H1 (cell line): ENCODE measurements at regions not wholly inside any gene's neighbourhood (a gene's known extent, or its start where the extent isn't known, plus 50 kb on each side); places are given as distances from the start of the nearest gene placed in this dataset.

Source experiments
- CTCF ChIA-PET: fragments of 300-600 bp; sonication (Branson Sonifier 250); formaldehyde crosslinking; loops from one replicate; lab custom pipeline; 2021; ENCODE audit not compliant: partially characterized antibody; lab: Charles Lee
- POLR2A ChIA-PET: fragments of 300-600 bp; sonication (Branson Sonifier 250); formaldehyde crosslinking; loops from one replicate; lab custom pipeline; 2021; ENCODE audit warnings: inconsistent platforms; ENCODE audit not compliant: partially characterized antibody; lab: Charles Lee
- DNase-seq, 2 experiments: peaks; one replicate each; pipeline versions ENCODE4 v3.0.0 to v3.0.0-alpha.2; 2010 to 2022; ENCODE audit warnings: low spot score in 2 of 2, low read depth in 1 of 2, mixed read lengths in 1 of 2
- FAIRE-seq: peaks from 2 replicates; lab custom pipeline; 2011; peaks lifted over from hg19 to GRCh38; lab: Jason Lieb, UNC
- H2AFZ ChIP-seq: 2 replicates; pipeline ENCODE4 v1.8.1; 2012; ENCODE audit warnings: low read length, inconsistent platforms
- H2AK5ac ChIP-seq: 2 replicates; pipeline ENCODE4 v1.6.1; 2013; ENCODE audit warnings: low read depth, low read length
- H2BK120ac ChIP-seq: replicated peaks from 2 replicates; pipeline ENCODE3; 2013; ENCODE audit warnings: low read depth, low read length, inconsistent platforms
- H2BK12ac ChIP-seq: 2 replicates; pipeline ENCODE4 v1.6.1; 2013; ENCODE audit warnings: low read depth, low read length
- H2BK15ac ChIP-seq: 2 replicates; pipeline ENCODE4 v1.6.1; 2013; ENCODE audit warnings: low read length
- H2BK20ac ChIP-seq: 2 replicates; pipeline ENCODE4 v1.6.1; 2013; ENCODE audit warnings: low read length
- H2BK5ac ChIP-seq: 2 replicates; pipeline ENCODE4 v1.6.1; 2013; ENCODE audit warnings: low read depth, low read length
- H3K14ac ChIP-seq: 2 replicates; pipeline ENCODE4 v1.6.1; 2013; ENCODE audit warnings: inconsistent platforms; ENCODE audit not compliant: insufficient read length
- H3K18ac ChIP-seq: 2 replicates; pipeline ENCODE4 v1.6.1; 2013; ENCODE audit warnings: low read length; ENCODE audit errors: extremely low read depth
- H3K23ac ChIP-seq: 2 replicates; pipeline ENCODE4 v1.6.1; 2013; ENCODE audit warnings: inconsistent platforms; ENCODE audit not compliant: insufficient read length
- H3K23me2 ChIP-seq: 2 replicates; pipeline ENCODE4 v1.6.1; 2013; ENCODE audit warnings: low read depth, low read length
- H3K27ac ChIP-seq: 2 replicates; pipeline ENCODE4 v1.6.1; 2011; ENCODE audit warnings: low read depth, low read length, inconsistent platforms
- H3K27me3 ChIP-seq, 4 experiments: replicated peaks in 1 of 4; 1 replicate in 1 of 4; 2 replicates in 3 of 4; pipeline versions ENCODE4 v1.6.1 to v1.8.1; 2011 to 2013; ENCODE audit warnings: low read length in 3 of 4, mild to moderate bottlenecking in 3 of 4, inconsistent platforms in 2 of 4, mixed read lengths in 2 of 4, moderate library complexity in 1 of 4; ENCODE audit not compliant: control insufficient read depth in 3 of 4, insufficient read depth in 3 of 4; ENCODE audit errors: extremely low read depth in 1 of 4
- H3K36me3 ChIP-seq, 4 experiments: 2 replicates each; pipeline versions ENCODE4 v1.6.1 to v1.8.1; 2011 to 2013; ENCODE audit warnings: mild to moderate bottlenecking in 4 of 4, low read length in 3 of 4, moderate library complexity in 2 of 4, control low read depth in 1 of 4, inconsistent platforms in 1 of 4; ENCODE audit not compliant: insufficient read depth in 4 of 4, control insufficient read depth in 2 of 4
- H3K4ac ChIP-seq: replicated peaks from 2 replicates; pipeline ENCODE3; 2013; ENCODE audit warnings: low read length, low read depth, mixed read lengths, inconsistent platforms; ENCODE audit not compliant: insufficient read length
- H3K4me1 ChIP-seq, 4 experiments: replicated peaks in 1 of 4; 1 replicate in 1 of 4; 2 replicates in 3 of 4; pipeline versions ENCODE4 v1.6.1 to v1.8.1; 2011 to 2013; ENCODE audit warnings: low read length in 3 of 4, inconsistent platforms in 2 of 4, mixed read lengths in 1 of 4; ENCODE audit not compliant: insufficient read depth in 4 of 4, control insufficient read depth in 3 of 4
- H3K4me2 ChIP-seq, 2 experiments: 2 replicates each; pipeline versions ENCODE4 v1.6.1 to v1.8.1; 2011 to 2013; ENCODE audit warnings: low read depth in 2 of 2, low read length in 2 of 2, control low read depth in 1 of 2, inconsistent platforms in 1 of 2, mild to moderate bottlenecking in 1 of 2; ENCODE audit not compliant: insufficient read depth in 1 of 2
- H3K4me3 ChIP-seq, 4 experiments: fragments of 200-600, 300-600 bp in 1 of 4; sonication (generic), shearing (Covaris generic), sonication (Bioruptor Twin) in 1 of 4; 2 replicates each; pipeline versions ENCODE4 v1.5.1 to v1.8.1; 2011 to 2016; ENCODE audit warnings: low read length in 4 of 4, low read depth in 3 of 4, control low read depth in 2 of 4, inconsistent platforms in 2 of 4, mild to moderate bottlenecking in 2 of 4, mixed read lengths in 1 of 4, moderate library complexity in 1 of 4; ENCODE audit not compliant: insufficient read depth in 2 of 4; ENCODE audit errors: extremely low read depth in 1 of 4
- H3K56ac ChIP-seq: replicated peaks from 2 replicates; pipeline ENCODE3; 2013; ENCODE audit warnings: low read depth, mild to moderate bottlenecking, mixed read lengths, low read length, inconsistent platforms; ENCODE audit not compliant: insufficient read length
- H3K79me1 ChIP-seq: 2 replicates; pipeline ENCODE4 v1.6.1; 2013; ENCODE audit warnings: low read depth, low read length, control low read depth
- H3K79me2 ChIP-seq, 2 experiments: 2 replicates each; pipeline versions ENCODE4 v1.6.1 to v1.8.1; 2012 to 2013; ENCODE audit warnings: low read length in 2 of 2, mild to moderate bottlenecking in 2 of 2, inconsistent platforms in 1 of 2; ENCODE audit not compliant: insufficient read depth in 2 of 2, control insufficient read depth in 1 of 2
- H3K9ac ChIP-seq, 4 experiments: replicated peaks in 1 of 4; 1 replicate in 1 of 4; 2 replicates in 3 of 4; pipeline versions ENCODE4 v1.6.1 to v1.8.1; 2011 to 2013; ENCODE audit warnings: low read depth in 3 of 4, low read length in 3 of 4, control low read depth in 2 of 4, mild to moderate bottlenecking in 2 of 4, moderate library complexity in 2 of 4, inconsistent platforms in 1 of 4; ENCODE audit errors: extremely low read depth in 1 of 4
- H3K9me3 ChIP-seq, 2 experiments: 2 replicates each; pipeline versions ENCODE4 v1.6.1 to v1.8.1; 2012 to 2013; ENCODE audit warnings: mild to moderate bottlenecking in 2 of 2, moderate library complexity in 2 of 2, control low read depth in 1 of 2, inconsistent platforms in 1 of 2, low read depth in 1 of 2, low read length in 1 of 2, mixed read lengths in 1 of 2; ENCODE audit not compliant: insufficient read depth in 2 of 2
- H4K20me1 ChIP-seq, 2 experiments: replicated peaks in 1 of 2; 2 replicates each; pipeline versions ENCODE3 to v1.8.1; 2011 to 2013; ENCODE audit warnings: inconsistent platforms in 2 of 2, low read length in 2 of 2, mild to moderate bottlenecking in 1 of 2; ENCODE audit not compliant: insufficient read depth in 2 of 2, control insufficient read depth in 1 of 2
- H4K5ac ChIP-seq: 2 replicates; pipeline ENCODE4 v1.6.1; 2013; ENCODE audit warnings: low read length, low read depth, mixed read lengths, inconsistent platforms; ENCODE audit not compliant: insufficient read length
- H4K8ac ChIP-seq: 2 replicates; pipeline ENCODE4 v1.8.0; 2013; ENCODE audit warnings: mild to moderate bottlenecking, moderate library complexity, low read length, inconsistent platforms; ENCODE audit not compliant: insufficient read depth; ENCODE audit errors: extremely low read depth
- H4K91ac ChIP-seq: replicated peaks from 2 replicates; pipeline ENCODE3; 2013; ENCODE audit warnings: low read length, mixed read lengths, inconsistent platforms; ENCODE audit not compliant: insufficient read length
- BRCA1 ChIP-seq: IDR thresholded peaks from 2 replicates; pipeline ENCODE4 v1.6.1; 2012; ENCODE audit warnings: low read depth, low read length, improper control_type of control experiment
- CBX5 ChIP-seq: fragments of 300-800, 300-1000 bp; sonication (generic); IDR thresholded peaks from 2 replicates; pipeline ENCODE4 v1.7.1; 2016; ENCODE audit warnings: antibody characterized with exemption, low read length, low read depth
- EP300 ChIP-seq, 2 experiments: IDR thresholded peaks; 1 replicate in 1 of 2; 2 replicates in 1 of 2; pipeline ENCODE4 v1.6.1; 2011 to 2012; ENCODE audit warnings: low read depth in 2 of 2, low read length in 2 of 2, mild to moderate bottlenecking in 2 of 2, borderline replicate concordance in 1 of 2, inconsistent platforms in 1 of 2, moderate library complexity in 1 of 2
- EZH2 ChIP-seq: fragments of 200-600 bp; sonication (generic); IDR thresholded peaks from 2 replicates; pipeline ENCODE4 v1.7.1; 2012; ENCODE audit warnings: low read depth, mild to moderate bottlenecking, moderate library complexity, low read length, inconsistent platforms; ENCODE audit not compliant: severe bottlenecking
- GABPA ChIP-seq: IDR thresholded peaks from 2 replicates; pipeline ENCODE4 v1.6.1; 2011; ENCODE audit warnings: mild to moderate bottlenecking, low read length, moderate library complexity, borderline replicate concordance; ENCODE audit not compliant: insufficient read depth
- JUN ChIP-seq: IDR thresholded peaks from 2 replicates; pipeline ENCODE4 v1.6.1; 2011; ENCODE audit warnings: low read depth, mild to moderate bottlenecking, improper control_type of control experiment, low read length
- RAD21 ChIP-seq, 2 experiments: IDR thresholded peaks in 1 of 2; conservative IDR thresholded peaks in 1 of 2; 2 replicates each; pipeline ENCODE4 v1.6.1; 2011; ENCODE audit warnings: low read depth in 2 of 2, low read length in 2 of 2, improper control_type of control experiment in 1 of 2, inconsistent platforms in 1 of 2, mild to moderate bottlenecking in 1 of 2, moderate library complexity in 1 of 2
- TBP ChIP-seq: IDR thresholded peaks from 2 replicates; pipeline ENCODE4 v1.6.1; 2011; ENCODE audit warnings: low read depth, low read length, improper control_type of control experiment
- TEAD4 ChIP-seq: IDR thresholded peaks from 2 replicates; pipeline ENCODE4 v1.6.1; 2012; ENCODE audit warnings: low read depth, low read length, inconsistent platforms, mixed read lengths
- WGBS, 2 experiments: shearing (Covaris generic) in 1 of 2; methylation state at CpG; one replicate each; pipeline versions ENCODE4 v1.1.6 to v1.1.7; 2013 to 2015; ENCODE audit warnings: low lambda C conversion rate in 2 of 2, mixed read lengths in 2 of 2, inconsistent platforms in 1 of 2, low coverage in 1 of 2, missing lambda C conversion rate in 1 of 2; ENCODE audit not compliant: insufficient replicate concordance in 2 of 2, insufficient coverage in 1 of 2, insufficient read length in 1 of 2; ENCODE audit errors: extremely low coverage in 1 of 2, missing lambda C conversion rate in 1 of 2; 5-methylcytosine and 5-hydroxymethylcytosine counted together

DNA sequence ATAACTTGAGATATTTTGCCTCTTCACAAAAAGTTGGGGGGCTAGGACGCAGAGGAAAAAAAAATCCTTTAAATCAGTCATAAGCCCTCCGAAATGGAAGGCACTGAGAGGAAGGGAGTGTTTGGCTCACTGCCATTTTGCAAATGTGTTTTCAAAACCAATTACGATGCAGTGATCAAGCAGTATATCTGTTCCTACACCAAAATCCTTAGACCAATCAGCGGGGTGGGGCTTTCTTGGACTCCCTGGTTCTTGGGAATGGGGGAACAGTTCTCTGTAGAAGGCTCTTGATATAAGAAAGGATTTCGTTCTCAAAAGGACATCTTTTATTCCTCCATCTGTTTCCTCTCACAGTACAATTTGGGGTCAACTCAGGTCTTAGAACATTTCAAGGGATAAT lies 478.6 kb upstream of the JARID2 start:
- Histone ChIP-seq H4K20me1 (no peaks in the 10 kb centered on the region), H4K5ac (no peak overlapping the region), H2AFZ (no peak overlapping the region), H2BK12ac (no peak overlapping the region), H2AK5ac (no peak overlapping the region), H3K9ac (no peak overlapping the region), H3K18ac (no peak overlapping the region), H4K8ac (no peak overlapping the region), H2BK120ac (no peak overlapping the region), H2BK15ac (no peak overlapping the region), H3K4me2 (no peak overlapping the region), H3K4ac (no peak overlapping the region), H3K23ac (no peak overlapping the region), H2BK20ac (no peak overlapping the region), H3K4me3 (no peak overlapping the region), H3K23me2 (no peaks in the 10 kb centered on the region), H3K56ac (no peak overlapping the region), H3K79me2 (no peaks in the 10 kb centered on the region), H4K91ac (no peak overlapping the region), H3K14ac (no peak overlapping the region), H2BK5ac (no peak overlapping the region), H3K4me1 (peaks cover 0 to 4% (median 0%) of the 10 kb centered on the region in 4 experiments; a peak in 2 of 7 replicates), H3K9me3 (no peaks in the 10 kb centered on the region), H3K27ac (no peak overlapping the region), H3K79me1 (no peaks in the 10 kb centered on the region; the same call in 1 of the 2 replicates), H3K27me3 (no peaks in the 10 kb centered on the region), H3K36me3 (no peaks in the 10 kb centered on the region)
- WGBS, 2 experiments: 82% methylated on average over 5 of the region's 5 CpGs; no CpG with 5 or more reads in 1 of the 2 experiments
- ChIA-PET CTCF (interaction anchor here (0.6 kb wide), 1 partner anchor 256 kb away, joined by 4 read pairs; no protein-coding TSS in a partner anchor), POLR2A (no interaction called here)
- FAIRE-seq: no peak
- no peak for DNase-seq
- no peak for TF ChIP-seq EP300 (IDR thresholded peaks at IDR 0.05; ENCODE audit: borderline replicate concordance in 1 of 2, low read depth in 2 of 2, low read length in 2 of 2)
- no peak for TF ChIP-seq GABPA
- no peak for TF ChIP-seq BRCA1
- no peak for TF ChIP-seq EZH2
- no peak for TF ChIP-seq RAD21 (IDR thresholded peaks at IDR 0.05 in 1 of 2, conservative IDR thresholded peaks at IDR 0.05 in 1 of 2; ENCODE audit: low read depth in 2 of 2, low read length in 2 of 2)
- TF ChIP-seq TEAD4: no peak
- TF ChIP-seq TBP: no peak
- no peak for TF ChIP-seq JUN
- no peak for TF ChIP-seq CBX5
